Activated CD4-positive, alpha-beta T cell treated with anti-CD3 and anti-CD28 coated beads, Interleukin-2, amount 50 U/mL, for 16 hours (primary cell): ENCODE measurements at regions not wholly inside any gene's neighbourhood (a gene's known extent, or its start where the extent isn't known, plus 50 kb on each side); places are given as distances from the start of the nearest gene placed in this dataset.
"Not testable (repeated sequence)": the region's sequence is repeated elsewhere in the genome, so short reads cannot be mapped to it uniquely, and the experiment has no call there.

ENCODE experiments used
- DNase-seq: peaks from one replicate; pipeline ENCODE4 v3.0.0-alpha.2; 2020

DNA sequence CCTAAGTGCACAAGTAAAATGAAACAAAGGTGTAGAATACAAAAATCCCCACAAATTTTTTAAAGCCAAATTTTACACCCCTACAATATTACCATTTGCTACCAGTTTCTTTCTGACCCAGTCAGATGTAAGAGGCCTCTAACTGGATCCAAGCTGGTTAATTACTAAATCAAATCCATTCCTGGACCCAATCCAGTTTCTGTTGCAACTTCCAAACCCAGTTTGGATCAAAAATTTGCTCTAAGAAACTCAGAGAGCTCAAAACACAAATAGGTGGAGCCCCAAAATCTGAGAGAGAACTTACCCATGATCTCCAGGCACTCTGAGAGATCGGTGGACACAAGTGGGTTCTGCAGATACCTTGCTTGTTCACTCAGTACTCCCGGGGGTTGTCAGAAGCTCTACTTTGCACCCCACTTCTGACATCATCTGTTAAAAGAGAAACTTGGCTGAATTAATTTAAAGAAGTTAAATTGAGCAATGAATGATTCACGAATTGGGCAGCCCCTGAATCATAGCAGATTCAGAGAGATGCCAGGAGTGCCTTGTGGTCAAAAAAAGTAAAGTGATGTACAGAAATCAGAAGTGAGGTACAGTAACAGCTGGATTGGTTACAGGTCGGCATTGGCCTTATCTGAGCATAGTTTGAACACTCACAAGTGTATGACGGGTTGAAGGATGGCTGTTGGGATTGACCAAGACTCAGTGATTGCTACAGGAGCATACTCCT, 448.0 kb downstream of the KCNT2 start:
- DNase-seq = no peak

DNA sequence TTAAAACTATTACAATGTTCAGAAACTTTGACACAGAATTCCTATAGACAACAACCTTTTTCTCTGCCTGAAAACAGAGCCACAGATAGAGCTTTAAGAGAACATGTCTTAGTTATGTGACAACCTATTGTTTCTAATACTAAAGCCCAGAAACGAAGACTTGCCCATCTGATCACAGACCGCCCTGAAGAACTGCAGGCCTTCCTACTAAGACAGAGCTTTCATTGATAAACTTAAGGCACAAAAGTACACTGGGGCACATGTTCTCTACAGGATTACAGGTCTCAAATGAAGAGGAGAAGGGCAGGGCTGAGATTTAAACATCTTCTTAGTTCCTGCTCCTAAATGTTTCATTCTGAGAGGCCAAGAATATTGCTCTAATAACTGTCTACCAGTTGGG, 452.7 kb downstream of the KCNT2 start:
- DNase-seq = no peak

DNA sequence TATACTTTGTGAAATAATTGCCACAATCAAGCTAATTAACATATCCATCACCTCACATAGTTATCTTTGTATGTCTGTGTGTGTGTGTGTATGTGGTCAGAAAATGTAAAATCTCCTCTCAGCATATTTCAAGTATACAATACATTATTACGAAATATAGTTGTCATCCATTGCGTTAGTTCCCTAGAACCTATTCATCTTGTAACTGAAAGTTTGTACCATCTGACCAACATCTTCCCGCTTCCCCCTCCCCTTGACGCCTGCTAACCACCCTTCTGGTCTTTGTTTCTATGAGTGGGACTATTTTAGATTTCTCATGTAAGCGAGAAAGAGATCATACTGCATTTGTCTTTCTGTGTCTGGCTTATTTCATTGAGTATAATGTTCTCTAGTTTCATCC, 455.3 kb downstream of the KCNT2 start:
- DNase-seq = no peak

DNA sequence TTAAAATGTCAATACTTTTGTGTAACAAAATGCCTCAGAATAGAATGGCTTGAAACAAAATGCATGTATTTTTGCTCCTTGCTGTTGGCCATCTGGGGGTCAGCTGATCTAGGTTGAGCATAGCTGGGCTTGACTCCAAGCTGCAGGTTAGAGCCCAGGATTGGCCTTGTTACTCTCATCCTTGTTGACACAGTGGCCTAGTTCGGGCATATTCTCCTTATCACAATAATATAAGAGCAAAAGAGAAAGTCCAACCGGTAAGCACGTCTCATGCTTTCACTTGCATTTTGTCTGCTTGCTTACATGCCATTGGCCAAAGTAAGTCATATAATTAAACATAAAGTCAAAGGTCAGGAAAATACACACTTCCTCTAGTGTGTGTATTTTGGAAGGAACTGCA, 456.2 kb downstream of the KCNT2 start:
- DNase-seq = no peak

DNA sequence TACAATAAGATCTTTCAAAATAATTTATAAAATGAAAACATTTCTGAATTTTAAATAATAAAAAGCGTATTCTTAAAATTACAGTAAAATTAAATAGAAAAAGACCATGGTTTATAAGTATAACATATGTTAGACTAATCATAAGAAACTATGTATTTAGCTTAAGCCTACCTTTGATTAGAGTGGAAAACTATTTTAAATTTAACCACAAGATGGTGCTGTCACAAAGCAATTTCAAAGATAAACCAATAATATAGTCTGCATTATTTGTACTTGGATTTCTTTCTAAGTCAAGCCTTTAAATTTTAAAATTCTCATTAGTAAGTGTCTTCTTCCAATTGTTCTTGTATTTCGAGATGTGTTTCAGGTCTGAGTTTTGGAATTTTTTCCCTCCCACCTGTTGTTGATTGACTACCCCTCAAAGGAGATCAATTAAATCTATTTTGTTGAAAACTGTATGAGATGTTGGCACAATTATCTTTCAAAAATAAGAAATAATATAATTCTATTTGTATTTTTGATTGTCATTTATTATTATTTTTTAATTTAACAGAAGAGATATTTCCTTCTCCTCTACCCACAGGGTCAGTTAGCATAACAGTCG, 459.8 kb downstream of the KCNT2 start:
- peak; percentile 7 for DNase-seq

DNA sequence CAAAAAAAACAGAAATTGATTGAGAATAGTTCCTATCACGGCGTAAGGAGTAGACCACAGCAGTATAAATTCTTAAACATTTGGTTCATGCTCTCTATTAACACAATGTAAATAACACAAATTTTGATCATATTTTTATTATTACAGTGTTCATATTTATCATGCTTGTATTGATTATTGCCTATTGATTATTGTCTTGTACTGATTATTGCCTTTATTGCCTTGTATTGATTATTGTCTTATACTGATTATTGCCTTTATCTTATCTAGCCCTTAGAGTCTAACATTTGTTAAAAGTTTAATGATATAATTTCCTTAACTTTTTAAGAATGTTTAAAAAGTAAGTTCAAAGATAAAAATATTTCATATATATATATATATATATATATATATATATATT, 460.7 kb downstream of the KCNT2 start:
- DNase-seq = no peak

DNA sequence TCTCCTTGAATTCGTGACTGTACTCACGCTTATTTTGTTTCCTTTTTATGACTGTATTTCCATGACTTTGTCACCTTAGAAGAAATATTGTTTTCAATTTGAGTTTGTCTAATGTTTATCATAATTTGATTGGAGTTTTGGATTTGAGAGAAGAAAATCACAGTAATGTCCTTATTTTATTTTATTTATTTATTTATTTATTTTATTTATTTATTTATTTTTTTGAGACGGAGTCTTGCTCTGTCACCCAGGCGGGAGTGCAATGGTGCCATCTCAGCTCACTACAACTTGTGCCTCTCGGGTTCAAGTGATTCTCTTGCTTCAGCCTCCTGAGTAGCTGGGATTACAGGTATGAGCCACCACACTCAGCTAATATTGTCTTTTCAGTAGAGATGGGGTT, 463.1 kb downstream of the KCNT2 start:
- not testable (repeated sequence) for DNase-seq

DNA sequence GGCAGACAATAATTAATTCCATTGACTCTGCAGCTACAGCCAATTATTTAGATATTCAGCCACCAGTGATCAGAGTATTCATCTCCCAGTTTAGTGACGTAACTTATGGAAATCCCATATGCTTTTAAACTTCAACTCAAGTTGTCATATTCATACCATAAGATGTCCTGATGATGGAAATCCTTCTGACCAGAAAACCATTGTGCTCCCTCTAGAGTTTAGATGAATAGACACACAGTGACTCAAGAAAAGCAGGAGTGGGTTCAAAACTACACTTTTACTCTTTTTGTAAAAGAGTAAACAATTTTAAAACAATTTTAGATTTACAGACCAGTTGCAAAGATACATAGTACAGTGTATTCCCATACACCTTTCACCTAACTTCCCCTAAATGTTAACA, 463.7 kb downstream of the KCNT2 start:
- no peak for DNase-seq

DNA sequence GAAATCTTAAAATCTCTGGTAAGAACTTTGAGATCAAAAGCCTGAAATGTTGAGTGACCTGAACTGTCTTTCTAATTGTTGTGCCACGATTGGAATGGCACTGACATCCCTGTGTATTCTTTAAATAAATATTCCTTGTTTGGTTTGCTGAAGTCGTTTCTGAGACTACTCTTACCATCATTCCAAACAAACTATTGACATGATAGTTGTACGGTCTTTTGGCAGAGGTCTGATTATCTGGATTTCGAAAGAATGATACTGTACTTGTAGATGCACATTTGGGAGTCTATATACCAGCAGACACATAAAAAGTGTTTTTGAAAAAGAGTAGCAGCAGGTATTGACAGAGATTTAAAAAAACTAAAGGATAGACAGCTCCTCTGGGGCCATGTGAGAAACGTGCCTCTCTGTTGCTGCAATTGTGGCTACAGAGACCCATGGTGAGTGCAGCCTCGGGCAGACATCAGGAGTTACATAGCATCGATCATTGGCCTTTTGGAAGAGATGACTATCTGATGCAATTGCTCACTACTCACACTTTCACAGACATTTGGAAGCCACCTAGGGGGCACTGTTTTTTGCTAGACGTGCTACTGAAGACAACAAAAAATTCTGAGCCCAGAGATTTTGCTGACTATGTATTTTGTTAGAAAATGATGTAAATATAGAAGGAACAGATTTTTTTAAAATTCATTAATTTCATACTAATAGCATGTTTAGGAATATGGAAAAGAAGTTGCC, 464.5 kb downstream of the KCNT2 start:
- no peak for DNase-seq

DNA sequence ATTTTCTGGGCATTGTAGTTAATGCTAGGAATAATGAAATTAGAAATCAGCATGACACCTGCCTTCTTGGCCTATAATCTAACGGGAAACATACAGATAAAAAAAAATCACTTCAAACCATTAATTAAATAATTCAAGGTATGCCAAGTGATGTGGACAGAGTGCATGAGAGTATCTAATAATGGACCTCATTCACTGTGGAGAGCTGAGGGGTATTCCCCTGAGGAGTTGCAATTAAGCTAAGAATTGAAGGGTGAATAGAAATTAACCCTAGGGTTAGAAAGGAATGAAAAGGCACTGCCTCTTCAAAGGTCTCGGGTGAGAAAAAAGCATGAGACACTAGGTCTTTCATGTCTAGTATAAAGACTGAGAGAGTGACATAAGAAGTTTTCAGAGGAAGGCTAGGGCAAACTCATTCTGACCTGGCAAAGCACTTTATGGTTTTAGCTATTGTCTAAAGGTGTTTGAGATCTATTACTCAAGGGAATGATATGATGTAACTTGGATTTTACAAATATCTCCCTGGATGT, 466.1 kb downstream of the KCNT2 start:
- DNase-seq = no peak

DNA sequence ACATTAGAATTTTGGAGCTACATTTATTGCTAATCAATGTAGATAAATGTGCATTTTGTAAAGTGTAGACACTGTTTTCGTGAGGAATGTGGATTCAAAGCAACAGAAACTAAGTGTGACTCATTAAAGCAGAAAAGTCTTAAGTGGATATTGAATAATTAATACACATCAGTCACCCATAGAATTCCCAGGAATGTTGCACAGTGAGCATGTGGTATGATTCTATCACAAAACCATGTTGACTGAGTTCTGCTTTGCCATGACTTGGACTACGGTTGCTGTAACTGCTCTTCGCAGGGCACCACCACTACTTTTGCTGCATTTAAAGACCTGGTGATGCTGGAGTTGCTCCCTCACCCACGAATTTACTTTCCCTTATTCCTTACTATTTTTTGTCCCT, 471.8 kb downstream of the KCNT2 start:
- DNase-seq = no peak

DNA sequence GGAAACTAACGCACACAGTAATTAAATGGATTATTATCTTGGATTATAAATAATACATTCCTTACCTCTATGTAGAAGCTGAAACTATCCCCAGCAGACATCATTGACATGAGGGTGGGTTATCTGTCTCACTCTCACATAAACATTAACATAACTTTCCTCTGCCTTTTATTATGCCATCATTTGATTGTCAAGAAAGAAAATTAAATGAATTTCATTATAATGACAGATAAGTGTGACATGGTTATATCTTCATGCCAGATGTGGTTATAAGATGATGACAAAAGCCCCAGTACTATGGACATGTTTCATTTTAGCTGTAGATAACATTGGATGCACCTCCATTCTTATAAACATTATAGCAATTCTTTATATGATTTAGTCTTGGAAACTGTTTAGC, 476.5 kb downstream of the KCNT2 start:
- DNase-seq = no peak

DNA sequence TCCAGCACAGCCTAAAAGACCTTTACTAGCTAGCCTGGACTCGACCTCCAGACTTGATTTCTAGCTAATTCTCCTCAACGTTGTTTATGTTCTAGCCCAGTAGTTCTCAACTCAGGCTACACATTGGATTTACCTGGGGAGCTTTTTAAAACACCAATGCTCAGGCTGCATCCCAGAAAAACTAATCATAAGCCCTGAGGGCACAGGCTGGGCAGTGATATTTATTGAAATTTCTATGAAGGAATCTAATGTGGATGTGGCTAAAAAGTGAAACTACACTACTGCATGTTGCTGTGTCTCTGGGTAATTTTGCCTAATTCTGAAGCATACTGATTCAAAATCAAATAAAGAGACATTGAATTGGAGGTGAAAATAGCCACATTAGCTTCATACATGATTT, 479.4 kb downstream of the KCNT2 start:
- DNase-seq = no peak

DNA sequence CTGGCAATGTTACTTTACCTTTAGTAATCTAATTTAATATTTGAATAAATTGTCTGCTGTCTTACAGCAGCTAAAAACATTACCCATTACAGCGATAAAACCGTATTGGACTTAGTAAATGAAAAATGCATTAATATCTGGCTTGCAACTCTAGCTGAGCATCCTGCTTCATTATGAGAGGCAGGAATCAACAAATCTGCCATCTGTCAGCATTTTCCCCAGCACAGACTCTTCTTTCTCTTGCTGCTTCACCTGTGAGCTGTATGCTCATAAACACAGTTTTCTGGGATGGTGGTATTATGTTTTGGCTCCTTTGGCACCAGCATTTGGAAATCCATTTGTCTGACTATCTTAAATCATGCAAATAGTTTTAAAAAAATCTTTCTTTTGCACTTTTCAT, 487.1 kb downstream of the KCNT2 start:
- DNase-seq = no peak

DNA sequence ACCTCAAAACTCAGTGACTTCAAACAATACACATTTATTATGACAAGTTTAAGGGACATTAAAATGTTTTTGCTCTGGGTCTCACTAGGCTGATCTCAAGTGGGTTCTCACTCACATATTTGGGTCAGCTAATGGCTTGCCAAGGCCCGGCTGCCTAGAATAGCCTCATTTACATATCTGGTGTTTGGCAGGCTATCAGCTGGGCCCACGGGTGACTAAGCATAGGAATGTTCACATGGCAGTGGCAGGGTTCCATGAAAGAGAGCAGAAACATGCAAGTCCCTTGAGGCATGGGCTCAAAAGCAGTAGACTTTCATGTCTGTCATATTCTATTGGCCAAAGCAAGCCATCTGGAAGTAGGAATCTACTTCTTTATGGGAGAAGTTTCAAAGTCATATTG, 492.6 kb downstream of the KCNT2 start:
- DNase-seq = no peak

DNA sequence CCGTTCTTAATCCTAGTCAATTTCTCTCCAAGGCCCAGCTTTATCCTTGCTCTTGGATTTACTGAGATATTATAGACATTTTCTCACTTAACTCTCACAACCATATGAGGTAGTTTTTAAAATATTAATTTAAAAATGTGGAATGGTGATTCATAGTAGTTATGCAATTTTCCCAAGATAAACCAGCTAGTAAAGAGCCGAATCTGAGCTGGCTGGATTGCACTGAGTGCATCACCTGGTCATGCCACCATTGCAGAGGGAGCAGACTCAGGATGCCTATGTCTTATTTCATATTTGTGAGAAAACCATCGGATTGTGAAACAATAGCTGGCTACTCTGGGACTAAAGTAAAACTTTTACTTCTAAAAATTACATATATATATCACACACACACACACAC, 494.0 kb downstream of the KCNT2 start:
- DNase-seq = no peak

DNA sequence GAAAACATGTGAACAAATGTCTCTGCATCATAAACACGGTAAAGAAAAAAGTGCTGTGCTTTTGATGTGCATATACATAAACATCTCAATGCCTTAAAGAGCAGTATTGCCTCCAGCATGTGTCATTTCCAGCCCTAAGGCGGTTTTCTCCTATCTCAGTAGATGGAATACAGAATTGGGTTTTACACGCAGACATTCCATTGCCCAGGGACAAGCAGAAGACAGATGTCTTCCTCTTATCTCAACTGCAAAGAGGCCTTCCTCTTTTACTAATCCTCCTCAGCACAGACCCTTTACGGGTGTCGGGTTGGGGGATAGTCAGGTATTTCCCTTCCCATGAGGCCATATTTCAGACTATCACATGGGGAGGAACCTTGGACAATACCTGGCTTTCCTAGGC, 499.2 kb downstream of the KCNT2 start:
- not testable (repeated sequence) for DNase-seq

DNA sequence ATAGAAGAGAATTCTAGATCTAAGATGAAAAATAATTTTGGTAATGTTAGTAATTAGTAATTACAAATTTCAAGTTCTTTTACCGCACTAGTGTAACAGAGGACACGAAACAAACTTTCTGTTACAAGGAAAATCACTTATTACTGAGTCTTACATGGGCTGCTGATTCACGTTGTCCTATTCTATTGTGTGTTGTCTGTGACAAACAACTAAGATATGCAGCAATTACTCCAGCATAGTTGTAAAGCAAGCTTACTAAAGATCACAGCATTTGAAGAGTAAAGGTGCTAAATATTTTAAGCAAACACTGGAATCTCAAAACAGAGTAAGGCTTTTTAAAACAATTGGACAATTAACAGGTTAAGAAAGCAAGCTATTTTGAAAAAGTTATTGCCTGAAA, 502.3 kb downstream of the KCNT2 start:
- no peak for DNase-seq

DNA sequence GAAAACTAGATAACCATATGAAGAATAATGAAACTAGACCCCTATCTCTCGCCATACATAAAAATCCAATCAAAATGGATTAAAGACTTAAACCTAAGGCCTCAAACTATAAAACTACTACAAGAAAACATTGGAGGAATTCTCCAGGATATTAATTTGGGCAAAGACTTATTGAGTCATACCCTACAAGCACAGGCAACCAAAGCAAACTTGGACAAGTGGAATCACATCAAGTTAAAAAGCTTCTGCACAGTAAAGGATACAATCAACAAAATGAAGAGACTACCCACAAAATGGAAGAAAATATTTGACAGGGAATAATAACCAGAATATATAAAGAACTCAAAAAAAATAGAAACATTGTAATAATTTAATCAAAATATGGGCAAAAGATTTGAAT, 505.4 kb downstream of the KCNT2 start:
- DNase-seq = no peak

DNA sequence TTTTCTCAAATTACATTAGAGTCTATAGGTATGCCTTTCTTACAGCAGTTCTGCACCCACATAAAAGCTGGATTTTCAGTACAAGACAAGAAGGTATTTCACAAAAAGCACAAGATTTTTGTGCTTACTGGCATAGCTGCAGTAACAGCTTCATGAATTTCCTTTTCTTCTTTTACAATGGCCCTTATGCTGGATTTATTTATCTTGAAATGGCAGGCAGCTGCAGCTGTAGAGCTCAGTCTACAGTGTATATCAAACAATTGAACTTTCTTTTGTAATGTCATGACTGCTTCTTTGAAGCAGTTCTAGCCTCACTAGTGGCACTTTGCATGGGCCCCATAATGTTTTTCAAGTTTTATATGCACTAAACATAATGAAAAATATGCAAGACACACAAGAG, 510.2 kb downstream of the KCNT2 start:
- no peak for DNase-seq

DNA sequence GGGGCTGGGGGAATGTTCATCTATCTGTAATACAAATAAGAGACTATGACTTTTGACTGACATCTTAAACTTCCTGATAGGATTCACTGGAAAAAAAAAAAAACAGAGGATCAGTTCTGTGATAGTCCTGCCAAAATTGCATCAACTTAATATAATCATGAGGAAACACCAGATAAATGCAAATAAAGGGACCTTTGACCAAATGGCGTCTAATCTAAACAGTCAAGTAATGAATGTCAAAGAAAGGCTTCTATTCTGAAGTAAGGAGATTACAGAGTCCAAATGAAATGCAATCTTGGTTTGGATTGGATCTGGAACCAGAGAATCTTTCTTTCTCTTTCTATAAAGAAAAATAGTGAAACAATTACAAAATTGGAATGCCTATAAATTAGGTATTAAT, 513.4 kb downstream of the KCNT2 start:
- DNase-seq = no peak

DNA sequence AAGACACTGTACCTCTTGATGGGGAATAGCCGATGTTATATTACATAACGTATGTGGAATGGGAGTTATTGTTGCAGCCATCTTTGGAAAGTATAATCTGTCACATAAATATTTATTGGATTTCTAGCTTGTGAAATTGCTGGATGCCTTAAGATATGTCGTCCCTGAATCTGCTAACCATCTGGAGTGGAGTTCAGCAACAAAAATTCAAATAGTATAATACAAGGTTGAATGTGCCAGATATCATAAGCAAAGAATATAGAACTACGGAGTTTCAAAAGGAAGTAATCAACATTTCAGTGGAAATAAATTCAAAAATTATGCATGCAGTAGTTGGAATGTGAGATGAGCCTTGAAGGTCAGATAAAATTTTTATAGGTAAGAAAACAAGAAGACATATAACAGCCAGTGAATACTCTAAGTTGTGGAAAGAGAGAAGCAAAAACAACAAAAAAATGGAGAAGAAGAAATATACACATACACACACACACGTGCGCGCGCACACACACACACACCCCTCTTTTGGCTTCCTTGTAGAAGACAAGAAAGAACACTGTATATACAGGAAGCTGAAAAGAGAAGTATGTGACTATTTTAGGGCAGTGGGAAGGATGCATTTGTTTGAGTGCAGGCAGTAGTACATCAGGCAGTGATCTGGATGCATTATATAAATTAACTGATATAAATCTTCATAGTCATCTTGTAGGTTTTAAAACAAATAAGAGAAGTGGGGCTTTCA, 516.7 kb downstream of the KCNT2 start:
- DNase-seq = no peak

DNA sequence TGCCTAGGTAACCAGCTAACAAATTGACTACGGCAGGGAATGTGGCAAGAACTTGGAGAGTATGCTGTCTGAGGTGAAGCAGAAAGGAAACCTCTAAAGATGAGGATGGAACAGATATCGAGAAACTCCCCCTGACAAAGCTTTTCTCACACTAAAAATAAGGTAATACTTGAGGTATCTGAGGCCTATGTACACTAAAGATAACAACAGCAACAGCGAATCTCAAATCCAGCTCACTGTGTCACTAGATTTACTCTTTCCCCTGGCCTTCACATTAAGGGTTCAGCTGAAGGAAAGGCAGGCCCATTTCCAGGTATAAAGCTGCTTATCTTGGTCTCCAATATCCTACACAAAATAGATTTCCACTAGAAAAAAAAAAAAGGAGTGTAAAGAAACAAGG, 518.0 kb downstream of the KCNT2 start:
- no peak for DNase-seq
